H9 (cell line): ENCODE measurements at regions not wholly inside any gene's neighbourhood (a gene's known extent, or its start where the extent isn't known, plus 50 kb on each side); places are given as distances from the start of the nearest gene placed in this dataset.

Experiments used
- DNase-seq: peaks from one replicate; pipeline ENCODE4 v3.0.0-alpha.2; 2017
- H2AFZ ChIP-seq: one replicate; pipeline ENCODE4 v1.6.1; 2013; ENCODE audit warnings: mild to moderate bottlenecking, low read length, control low read depth, moderate library complexity
- H2AK5ac ChIP-seq: 2 replicates; pipeline ENCODE4 v1.6.1; 2013; ENCODE audit warnings: low read length, control low read depth, mixed read lengths; ENCODE audit not compliant: insufficient read length
- H2BK120ac ChIP-seq: one replicate; pipeline ENCODE4 v1.6.1; 2013; ENCODE audit warnings: low read depth, mild to moderate bottlenecking, low read length, control low read depth, inconsistent platforms; ENCODE audit not compliant: poor library complexity, severe bottlenecking
- H2BK12ac ChIP-seq: 2 replicates; pipeline ENCODE4 v1.6.1; 2013; ENCODE audit warnings: low read length, control low read depth, mixed read lengths, low read depth; ENCODE audit not compliant: insufficient read length
- H2BK15ac ChIP-seq: 2 replicates; pipeline ENCODE4 v1.6.1; 2013; ENCODE audit warnings: low read depth, low read length, control low read depth
- H2BK20ac ChIP-seq: one replicate; pipeline ENCODE4 v1.6.1; 2013; ENCODE audit warnings: low read depth, mild to moderate bottlenecking, low read length, control low read depth, inconsistent platforms; ENCODE audit not compliant: poor library complexity, severe bottlenecking
- H2BK5ac ChIP-seq: 2 replicates; pipeline ENCODE4 v1.6.1; 2013; ENCODE audit warnings: low read length, control low read depth, mixed read lengths; ENCODE audit not compliant: insufficient read length
- H3K14ac ChIP-seq: 2 replicates; pipeline ENCODE4 v1.6.1; 2013; ENCODE audit warnings: low read length, control low read depth; ENCODE audit not compliant: insufficient read depth
- H3K18ac ChIP-seq: 2 replicates; pipeline ENCODE4 v1.6.1; 2013; ENCODE audit warnings: low read depth, mild to moderate bottlenecking, mixed read lengths, low read length, control low read depth; ENCODE audit not compliant: insufficient read length
- H3K23ac ChIP-seq: 2 replicates; pipeline ENCODE4 v1.6.1; 2013; ENCODE audit warnings: low read length, control low read depth, mixed read lengths, low read depth; ENCODE audit not compliant: insufficient read length
- H3K23me2 ChIP-seq: 2 replicates; pipeline ENCODE4 v1.6.1; 2013; ENCODE audit warnings: low read depth, mild to moderate bottlenecking, mixed read lengths, low read length, control low read depth; ENCODE audit not compliant: insufficient read length, poor library complexity, severe bottlenecking
- H3K27ac ChIP-seq: 2 replicates; pipeline ENCODE4 v1.5.1; 2013; ENCODE audit warnings: low read length, control low read depth, mixed read lengths, low read depth; ENCODE audit not compliant: insufficient read length
- H3K27me3 ChIP-seq: 2 replicates; pipeline ENCODE4 v1.6.1; 2013; ENCODE audit warnings: low read length, control low read depth, inconsistent platforms; ENCODE audit not compliant: insufficient read depth
- H3K4ac ChIP-seq: 2 replicates; pipeline ENCODE4 v1.6.1; 2013; ENCODE audit warnings: low read depth, mild to moderate bottlenecking, control low read depth, inconsistent platforms, low read length, moderate library complexity
- H3K4me1 ChIP-seq: 2 replicates; pipeline ENCODE4 v1.6.1; 2013; ENCODE audit warnings: low read length, control low read depth, inconsistent platforms; ENCODE audit not compliant: insufficient read depth
- H3K4me2 ChIP-seq: 2 replicates; pipeline ENCODE4 v1.6.1; 2013; ENCODE audit warnings: low read length, control low read depth, mixed read lengths; ENCODE audit not compliant: insufficient read length, insufficient read depth
- H3K56ac ChIP-seq: 2 replicates; pipeline ENCODE4 v1.6.1; 2013; ENCODE audit warnings: low read depth, mild to moderate bottlenecking, mixed read lengths, low read length, control low read depth; ENCODE audit not compliant: insufficient read length
- H3K79me1 ChIP-seq: 2 replicates; pipeline ENCODE4 v1.6.1; 2013; ENCODE audit warnings: low read depth, mild to moderate bottlenecking, moderate library complexity, low read length, control low read depth, inconsistent platforms; ENCODE audit not compliant: insufficient read depth, poor library complexity, severe bottlenecking
- H3K79me2 ChIP-seq: 2 replicates; pipeline ENCODE4 v1.6.1; 2013; ENCODE audit warnings: low read length, control low read depth, inconsistent platforms; ENCODE audit not compliant: insufficient read depth
- H3K9ac ChIP-seq: 2 replicates; pipeline ENCODE4 v1.6.1; 2013; ENCODE audit warnings: low read length, control low read depth, mixed read lengths; ENCODE audit not compliant: insufficient read length; ENCODE audit errors: extremely low read depth
- H3K9me3 ChIP-seq: one replicate; pipeline ENCODE4 v1.6.1; 2013; ENCODE audit warnings: low read depth, low read length, inconsistent platforms; ENCODE audit not compliant: control insufficient read depth
- H3T11ph ChIP-seq: one replicate; pipeline ENCODE4 v1.6.1; 2013; ENCODE audit warnings: mild to moderate bottlenecking, low read length, control low read depth, inconsistent platforms
- H4K20me1 ChIP-seq: one replicate; pipeline ENCODE4 v1.6.1; 2013; ENCODE audit not compliant: control insufficient read depth, insufficient read length, insufficient read depth
- H4K5ac ChIP-seq: 2 replicates; pipeline ENCODE4 v1.6.1; 2013; ENCODE audit warnings: low read depth, mild to moderate bottlenecking, mixed read lengths, low read length, control low read depth; ENCODE audit not compliant: insufficient read length
- H4K8ac ChIP-seq: replicated peaks from 2 replicates; pipeline ENCODE4 v1.6.1; 2013; ENCODE audit warnings: low read length, control low read depth, mixed read lengths, low read depth; ENCODE audit not compliant: insufficient read length
- H4K91ac ChIP-seq: 2 replicates; pipeline ENCODE4 v1.6.1; 2013; ENCODE audit warnings: low read depth, mild to moderate bottlenecking, moderate library complexity, mixed read lengths, low read length, control low read depth; ENCODE audit not compliant: insufficient read length
- H3K27ac Mint-ChIP-seq, 3 experiments: 2 replicates in 2 of 3; 3 replicates in 1 of 3; pipeline ENCODE4 v1.8.0; 2020 to 2021; ENCODE audit warnings: mixed read lengths in 3 of 3, mild to moderate bottlenecking in 1 of 3, moderate library complexity in 1 of 3
- H3K27me3 Mint-ChIP-seq: 2 replicates; pipeline ENCODE4 v1.8.0; 2021; ENCODE audit warnings: low read depth, mild to moderate bottlenecking, moderate library complexity, mixed read lengths
- H3K36me3 Mint-ChIP-seq, 3 experiments: 2 replicates in 2 of 3; 3 replicates in 1 of 3; pipeline ENCODE4 v1.8.0; 2020 to 2021; ENCODE audit warnings: low read depth in 3 of 3, mixed read lengths in 3 of 3; ENCODE audit not compliant: insufficient read depth in 1 of 3
- H3K4me1 Mint-ChIP-seq, 2 experiments: 2 replicates each; pipeline ENCODE4 v1.8.0; 2020; ENCODE audit warnings: mixed read lengths in 2 of 2
- H3K4me3 Mint-ChIP-seq, 2 experiments: 2 replicates in 1 of 2; 3 replicates in 1 of 2; pipeline ENCODE4 v1.8.0; 2020 to 2021; ENCODE audit warnings: mild to moderate bottlenecking in 2 of 2, mixed read lengths in 2 of 2, moderate library complexity in 1 of 2
- H3K9me3 Mint-ChIP-seq, 2 experiments: 2 replicates in 1 of 2; 3 replicates in 1 of 2; pipeline ENCODE4 v1.8.0; 2020; ENCODE audit warnings: mild to moderate bottlenecking in 2 of 2, mixed read lengths in 2 of 2, moderate library complexity in 1 of 2
- CTCF ChIP-seq: fragments of 200-600 bp; sonication (generic); conservative IDR thresholded peaks from 3 replicates; pipeline ENCODE4 v1.8.0; 2021; ENCODE audit warnings: antibody characterized with exemption, mild to moderate bottlenecking
- WGBS: extraction: QIAGEN DNeasy Blood & Tissue Kit; methylation state at CpG from one replicate; pipeline ENCODE4 v1.1.7; 2013; ENCODE audit warnings: missing lambda C conversion rate, low lambda C conversion rate, mixed read lengths; ENCODE audit not compliant: insufficient read length; ENCODE audit errors: extremely low coverage; 5-methylcytosine and 5-hydroxymethylcytosine counted together

GRCh38 chr5:171703146-171703545 is 82.5 kb upstream of the SMIM23 start:
- H3K27me3 Mint-ChIP-seq, result peaks cover 6% of the 10 kb centered on the region
- Histone ChIP-seq H2BK120ac (no peak overlapping the region), H3K4me1 (no peaks in the 10 kb centered on the region; the same call in 1 of the 2 replicates), H3T11ph (no peak overlapping the region), H2AK5ac (no peak overlapping the region), H3K23me2 (no peaks in the 10 kb centered on the region), H3K79me1 (no peaks in the 10 kb centered on the region), H2AFZ (no peak overlapping the region), H2BK12ac (no peak overlapping the region), H3K18ac (no peak overlapping the region), H3K4me2 (no peak overlapping the region), H3K27me3 (no peaks in the 10 kb centered on the region), H3K4ac (no peak overlapping the region), H4K8ac (no peak overlapping the region), H3K23ac (no peak overlapping the region), H3K79me2 (no peaks in the 10 kb centered on the region), H2BK20ac (no peak overlapping the region), H3K27ac (no peak overlapping the region), H3K9me3 (no peaks in the 10 kb centered on the region), H2BK5ac (no peak overlapping the region), H3K56ac (no peak overlapping the region), H4K20me1 (no peaks in the 10 kb centered on the region), H3K14ac (no peak overlapping the region; the same call in 1 of the 2 replicates), H4K5ac (no peak overlapping the region), H2BK15ac (no peak overlapping the region), H4K91ac (no peak overlapping the region), H3K9ac (no peak overlapping the region)
- DNase-seq, result peak; percentile 24
- no peak overlapping the region; a peak in 1 of 7 replicates for H3K27ac Mint-ChIP-seq
- H3K4me1 Mint-ChIP-seq, result no peaks in the 10 kb centered on the region
- no peaks in the 10 kb centered on the region for H3K36me3 Mint-ChIP-seq
- no peaks in the 10 kb centered on the region for H3K9me3 Mint-ChIP-seq
- WGBS, result no CpG with 5 or more reads among the region's 11 CpGs
- H3K4me3 Mint-ChIP-seq, result no peak overlapping the region
- no peak for TF ChIP-seq CTCF
